GM19043 (cell line): ENCODE measurements at regions not wholly inside any gene's neighbourhood (a gene's known extent, or its start where the extent isn't known, plus 50 kb on each side); places are given as distances from the start of the nearest gene placed in this dataset.

Experiments
- ATAC-seq: cut with Tn5 transposase; IDR thresholded peaks from one replicate; pipeline ENCODE4 v1.9.1; 2021; ENCODE audit warnings: low read depth; ENCODE audit not compliant: unreplicated experiment

DNA sequence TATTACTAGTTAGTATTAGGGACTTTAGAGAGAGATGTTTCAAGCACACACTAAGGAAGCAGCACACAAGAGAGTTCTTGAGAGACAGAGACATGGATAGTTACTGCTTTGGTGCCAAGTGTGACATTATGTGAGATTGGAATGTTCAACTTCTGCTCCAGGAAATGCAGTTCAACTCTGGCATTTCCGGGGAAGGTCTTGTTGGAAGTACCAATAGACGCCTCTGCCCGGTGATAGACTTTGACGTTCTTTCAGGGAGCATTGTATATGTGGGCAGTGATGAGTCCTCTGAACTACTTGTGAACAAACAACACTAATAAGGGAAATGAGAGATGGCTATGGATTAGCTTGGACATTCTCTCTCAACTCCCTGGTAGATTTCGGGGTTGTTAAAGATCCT lies 638.1 kb upstream of the BOD1L1 start:
- no peak for ATAC-seq

DNA sequence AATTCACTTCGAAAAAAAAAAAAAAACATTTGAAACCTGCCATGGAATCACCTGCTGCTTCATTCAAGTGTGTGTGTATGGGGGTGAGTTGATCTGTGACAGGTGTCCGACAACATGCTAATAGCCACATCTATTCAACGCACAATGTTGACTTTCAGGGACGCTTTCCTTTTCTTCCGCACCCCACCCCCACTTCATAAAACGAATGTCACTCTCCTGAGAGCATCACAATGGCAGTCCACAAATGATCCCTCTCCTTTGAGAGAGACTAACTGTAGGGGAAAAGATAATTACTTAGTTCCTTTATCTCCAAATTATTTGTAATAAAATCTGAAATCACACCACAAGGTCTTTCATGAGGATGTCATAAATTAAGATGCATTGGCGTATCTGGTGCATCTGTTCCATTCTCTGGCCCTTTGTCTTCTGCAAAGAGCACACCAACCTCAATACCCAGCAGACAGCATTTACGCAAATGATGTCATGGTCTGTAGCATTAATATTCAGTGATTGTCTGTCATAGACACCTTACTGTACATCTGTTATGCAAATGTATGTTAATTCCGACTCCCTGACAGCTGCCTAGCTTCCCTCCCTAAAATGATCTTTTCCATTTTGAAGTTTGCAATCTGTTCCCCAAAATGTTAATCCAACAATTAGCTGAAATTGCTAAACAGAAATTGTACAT lies 640.0 kb upstream of the BOD1L1 start:
- no peak for ATAC-seq

DNA sequence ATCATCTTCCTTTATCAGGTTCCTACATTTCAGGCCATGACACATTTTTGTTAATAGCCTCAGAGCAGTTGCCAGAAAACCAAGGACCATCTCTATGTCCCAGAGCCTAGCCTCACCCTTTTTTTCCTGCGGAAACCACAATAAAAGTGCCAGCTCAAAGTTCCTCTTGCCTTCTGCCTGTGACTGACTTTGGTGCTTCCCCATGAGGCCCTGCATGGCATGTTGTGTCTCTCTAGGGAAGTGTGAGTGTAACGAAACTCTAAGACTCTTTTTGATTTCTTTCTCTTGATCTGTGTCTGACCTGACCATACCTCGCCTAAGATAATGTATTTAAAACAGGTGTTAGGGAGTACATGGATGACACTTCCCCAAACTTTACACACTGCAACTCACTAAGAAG lies 642.3 kb upstream of the BOD1L1 start:
- peak; percentile 62 for ATAC-seq

DNA sequence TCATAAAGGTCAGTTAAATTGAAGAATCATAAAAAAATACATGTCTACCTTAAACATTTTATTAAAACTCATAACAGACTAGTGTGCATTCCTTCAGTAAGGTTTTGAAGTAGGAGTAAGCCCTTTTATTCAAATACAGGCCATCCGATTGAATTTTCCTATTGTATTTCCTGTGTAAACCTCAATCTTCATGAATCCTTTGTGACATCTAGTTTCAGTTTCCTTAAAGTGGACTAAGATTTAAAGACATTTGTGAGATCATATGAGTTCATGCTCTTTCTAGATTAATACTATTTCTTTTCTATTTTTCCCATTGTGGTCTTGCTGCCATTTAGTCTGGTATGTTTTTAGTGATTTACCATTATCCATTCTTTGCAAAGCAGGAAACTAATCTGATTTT lies 644.7 kb upstream of the BOD1L1 start:
- ATAC-seq = no peak

DNA sequence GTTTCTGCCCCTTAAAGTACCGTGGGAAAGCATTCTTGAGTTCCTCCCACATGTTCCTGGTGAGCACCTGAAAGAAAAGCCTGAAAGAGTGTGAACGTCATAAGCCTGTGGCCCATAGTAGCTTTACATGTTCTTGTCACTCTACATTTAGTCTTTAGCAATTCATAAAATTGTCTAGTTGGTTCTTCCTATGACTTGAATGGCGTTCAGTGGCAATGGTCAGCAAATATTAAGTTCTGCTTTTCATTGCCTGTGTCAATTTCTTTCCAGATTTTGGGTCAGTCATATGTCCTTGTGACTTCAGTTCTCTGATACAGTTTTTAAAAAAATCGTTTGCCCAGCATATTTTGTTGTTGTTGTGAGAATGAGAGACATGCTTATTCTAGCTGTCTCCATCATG lies 650.0 kb upstream of the BOD1L1 start:
- ATAC-seq = no peak

DNA sequence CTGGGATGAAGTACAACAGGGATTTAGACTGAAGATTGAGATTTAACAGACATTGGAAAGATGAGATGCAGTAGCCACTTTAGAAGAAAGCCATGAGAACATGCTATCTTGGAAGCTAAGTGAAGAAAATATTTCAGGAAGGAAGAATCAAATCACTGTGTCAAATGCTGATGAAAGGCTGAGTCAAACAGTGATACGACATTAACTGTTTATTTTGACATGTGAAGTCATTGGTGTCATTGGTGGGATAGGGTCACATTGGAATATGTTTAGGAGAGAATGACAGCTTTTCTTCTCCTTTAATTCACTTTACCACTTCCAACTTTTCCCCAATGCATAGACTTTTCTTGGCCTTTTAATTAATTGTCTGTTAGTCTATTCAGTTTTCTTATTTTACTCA lies 653.0 kb upstream of the BOD1L1 start:
- no peak for ATAC-seq

DNA sequence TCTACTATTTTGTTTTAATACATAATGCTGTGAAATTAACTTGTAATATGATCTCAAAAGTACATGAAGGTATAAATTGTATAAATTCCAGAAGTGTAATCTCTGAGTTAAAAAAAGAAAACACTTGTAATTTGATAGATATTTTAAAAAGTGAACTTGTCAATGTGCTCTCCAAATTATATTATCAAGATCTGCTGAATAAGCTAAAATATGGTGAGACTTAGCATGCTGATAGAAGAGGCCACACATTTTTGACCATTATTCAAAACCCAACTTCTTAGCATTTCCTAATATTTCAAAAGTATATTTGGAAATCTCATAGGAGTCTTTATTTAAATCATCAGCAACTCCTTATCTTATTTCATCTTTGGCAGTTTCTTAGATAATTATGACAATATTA lies 657.1 kb upstream of the BOD1L1 start:
- ATAC-seq = no peak

DNA sequence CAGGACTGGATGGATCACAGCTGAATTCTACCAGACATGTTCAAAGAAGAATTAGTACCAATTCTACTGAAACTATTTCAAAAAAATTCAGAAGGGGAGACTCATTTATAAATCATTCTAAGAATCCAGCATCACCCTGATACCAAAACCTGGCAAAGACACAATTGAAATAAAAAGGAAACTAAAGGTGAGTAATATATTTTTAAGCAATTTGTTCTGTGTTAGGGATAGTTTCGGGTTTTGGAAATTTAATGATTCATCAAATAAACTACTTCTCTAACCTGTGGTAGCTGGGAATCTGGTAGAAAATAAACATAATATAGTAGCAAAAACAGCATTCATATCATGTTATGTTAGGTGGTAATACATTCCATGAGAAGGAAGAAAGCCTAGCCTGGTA lies 662.2 kb upstream of the BOD1L1 start:
- ATAC-seq = no peak

DNA sequence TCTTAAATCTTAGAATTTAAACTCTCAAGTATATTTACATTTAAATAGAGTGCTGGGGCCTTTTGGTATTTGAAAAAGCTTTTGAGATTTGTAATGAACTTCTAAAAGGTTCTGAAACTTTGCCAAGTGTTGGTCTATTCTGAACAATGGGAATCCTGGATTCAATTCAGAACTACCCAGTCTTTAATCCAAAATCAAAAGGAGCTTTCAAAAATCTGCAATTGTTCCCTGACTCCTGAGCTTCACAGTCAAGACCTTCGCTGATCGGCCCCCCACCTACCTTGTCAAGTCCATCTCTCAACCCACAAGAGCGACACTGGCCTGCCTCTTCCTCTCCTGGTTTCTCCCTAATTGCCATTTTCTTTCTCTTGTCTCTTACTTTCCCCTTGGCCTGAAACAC lies 666.1 kb upstream of the BOD1L1 start:
- no peak for ATAC-seq

DNA sequence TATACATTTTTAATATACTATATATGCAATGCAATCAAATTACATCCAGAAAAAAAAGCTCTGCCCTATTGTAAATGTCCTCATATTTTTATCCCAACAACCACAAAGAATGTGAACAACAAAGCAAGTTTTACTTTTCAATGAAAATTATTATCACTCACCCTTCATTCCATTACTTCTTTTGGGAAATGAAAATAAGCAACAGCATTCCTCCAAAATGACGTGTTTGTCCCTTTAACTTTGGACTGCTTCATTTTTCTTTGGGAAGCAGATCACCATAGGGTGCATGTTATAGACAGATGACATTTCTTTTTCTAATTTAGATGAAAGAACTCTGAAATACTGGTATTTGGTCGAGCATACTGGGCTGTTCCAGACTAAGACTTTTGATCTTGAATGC lies 667.1 kb upstream of the BOD1L1 start:
- no peak for ATAC-seq

DNA sequence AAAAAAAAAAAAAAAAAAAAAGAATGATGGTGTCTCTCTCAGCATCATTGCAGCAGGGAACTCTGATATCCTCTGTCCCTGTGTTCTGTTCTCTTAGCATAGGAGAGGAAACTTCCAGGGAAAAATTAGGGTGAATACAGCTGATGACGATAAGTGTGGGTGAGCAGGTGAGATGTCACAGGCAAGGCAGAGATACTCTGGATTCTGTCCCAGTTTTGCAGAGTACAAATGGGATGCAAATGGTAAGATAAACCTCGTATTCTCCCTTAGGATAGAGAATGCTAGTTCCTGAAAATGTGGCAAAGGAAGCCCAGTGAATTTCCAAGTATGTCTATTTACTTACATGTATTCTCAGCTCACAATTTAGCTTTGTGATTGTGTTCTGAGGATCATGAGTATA lies 671.6 kb upstream of the BOD1L1 start:
- ATAC-seq = no peak

DNA sequence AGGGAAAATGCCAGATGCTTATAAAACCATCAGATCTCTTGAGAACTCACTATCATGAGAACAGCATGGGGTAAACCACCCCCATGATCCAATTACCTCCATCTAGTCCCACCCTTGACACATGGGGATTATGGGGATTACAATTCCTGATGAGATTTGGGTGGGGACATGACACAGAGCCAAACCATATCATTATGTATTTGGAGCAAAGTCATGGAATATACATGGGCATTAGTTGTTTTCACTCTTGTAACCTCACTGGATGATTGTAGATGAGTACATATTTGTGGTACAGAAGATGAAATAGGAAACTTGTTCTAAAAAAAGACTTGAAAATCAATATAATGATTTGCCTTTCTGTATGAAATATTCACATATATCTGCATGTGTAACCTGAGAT lies 674.5 kb upstream of the BOD1L1 start:
- ATAC-seq = no peak

DNA sequence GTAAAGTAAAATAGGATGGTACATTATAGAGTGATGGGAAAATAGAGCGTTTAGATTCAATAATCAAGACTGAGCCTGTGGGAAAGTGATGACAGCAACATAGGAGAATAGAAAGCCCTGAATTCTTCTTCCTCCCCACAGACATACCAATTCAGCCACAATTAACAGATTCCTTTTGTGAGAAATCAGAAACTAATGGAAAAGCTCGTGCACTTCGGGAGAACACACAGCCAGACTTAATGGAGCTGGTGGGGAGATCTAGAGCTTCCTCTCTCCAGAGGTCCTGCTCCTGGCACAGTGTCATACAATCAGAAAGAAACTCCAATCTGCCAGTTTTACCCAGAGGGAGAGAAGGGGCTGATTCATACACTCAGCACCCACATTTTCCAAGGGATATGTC lies 676.3 kb upstream of the BOD1L1 start:
- no peak for ATAC-seq

DNA sequence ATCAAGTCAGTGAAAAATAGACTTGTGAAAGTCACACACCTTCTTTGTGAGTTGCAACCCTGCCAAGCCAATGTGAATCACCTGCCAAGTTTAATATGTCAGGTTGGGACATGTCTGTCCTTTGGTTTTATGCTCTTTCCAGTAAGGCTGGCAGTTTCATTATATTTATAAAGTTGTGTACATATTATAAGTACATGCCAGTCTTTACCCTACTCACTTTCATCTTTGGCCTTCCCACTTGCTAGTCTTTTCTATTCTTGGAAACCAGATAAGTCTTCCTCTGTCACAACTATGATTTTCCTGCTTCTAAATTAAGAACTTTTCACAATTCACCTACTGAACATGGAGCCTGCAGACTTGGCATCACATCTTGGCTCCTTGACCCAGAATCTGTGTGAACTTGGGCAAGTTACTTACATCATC lies 680.7 kb upstream of the BOD1L1 start:
- no peak for ATAC-seq

DNA sequence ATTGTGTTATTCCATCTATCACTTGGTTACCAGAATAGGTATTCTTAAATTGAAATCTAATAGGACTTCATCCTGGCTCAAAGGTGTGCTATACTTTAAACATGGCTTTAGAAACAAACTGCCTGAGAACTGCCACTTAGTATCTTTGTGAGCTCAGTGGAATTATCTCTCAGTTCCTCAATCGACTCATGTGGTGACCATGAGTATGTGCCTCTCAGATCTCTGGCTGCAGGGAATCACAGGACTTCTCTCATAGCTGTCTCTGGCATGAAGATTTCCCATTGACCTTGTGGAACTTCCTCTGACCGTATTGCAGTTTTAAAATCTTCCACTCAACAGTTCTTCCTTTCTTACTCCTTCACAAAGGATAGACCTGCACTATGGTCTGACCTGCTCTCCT lies 681.9 kb upstream of the BOD1L1 start:
- ATAC-seq = no peak

DNA sequence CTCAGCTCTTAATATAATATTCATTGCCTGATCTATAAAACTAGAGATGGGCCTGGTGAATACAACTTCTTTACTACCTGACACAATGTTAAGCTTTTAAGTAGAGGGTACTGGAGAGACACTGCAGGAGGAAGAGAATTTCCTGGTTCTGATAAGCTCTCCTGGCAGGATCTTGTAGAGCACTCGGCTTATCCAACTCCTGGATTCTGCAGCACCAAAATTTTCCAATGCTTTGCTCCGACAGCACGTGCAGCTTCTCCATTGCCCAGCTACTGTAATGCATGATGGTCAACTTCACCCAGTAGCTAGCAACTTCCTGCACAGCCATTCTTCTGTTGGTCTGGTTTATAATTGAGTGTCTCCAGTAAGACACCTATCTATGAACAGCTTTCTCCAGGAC lies 686.2 kb upstream of the BOD1L1 start:
- ATAC-seq = no peak

DNA sequence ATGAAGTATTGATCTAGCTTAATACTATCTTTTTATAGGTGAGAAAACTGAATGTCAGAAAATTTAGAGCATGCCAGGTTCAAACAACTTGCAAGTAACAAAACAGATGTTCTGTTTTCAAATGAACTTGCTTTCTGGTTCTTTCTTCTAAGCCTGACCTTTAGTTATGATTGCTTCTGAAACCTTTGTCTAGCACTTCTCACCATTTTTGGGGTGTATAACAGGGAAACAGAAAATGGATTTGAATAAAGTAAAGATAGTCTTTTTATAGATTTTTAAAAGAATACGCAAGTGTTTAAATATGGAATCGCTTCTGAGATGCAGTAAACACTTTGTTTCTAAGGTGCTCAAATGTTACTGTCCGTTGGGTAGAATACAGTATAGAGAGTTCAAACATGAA lies 687.2 kb upstream of the CPEB2 start:
- no peak for ATAC-seq

DNA sequence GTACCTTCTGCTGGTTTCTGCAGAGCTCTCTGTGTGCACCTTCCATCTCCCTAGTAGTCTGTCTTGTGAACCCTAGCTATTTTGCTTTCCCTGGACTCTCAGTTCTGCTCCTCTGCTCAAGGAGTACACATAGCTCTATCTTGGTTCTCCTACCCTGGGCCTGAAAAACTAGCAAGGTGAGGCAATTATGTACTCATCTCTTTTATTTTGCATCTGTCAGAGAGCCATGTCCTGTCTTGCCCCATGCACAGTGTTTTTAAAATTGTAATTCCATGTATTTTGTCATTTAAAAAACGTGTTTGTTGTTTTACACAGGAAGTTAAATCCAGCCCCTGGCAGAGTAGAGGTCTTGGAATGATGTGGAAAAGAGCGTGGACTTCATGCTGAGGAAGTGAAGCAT lies 684.9 kb upstream of the CPEB2 start:
- ATAC-seq = no peak

DNA sequence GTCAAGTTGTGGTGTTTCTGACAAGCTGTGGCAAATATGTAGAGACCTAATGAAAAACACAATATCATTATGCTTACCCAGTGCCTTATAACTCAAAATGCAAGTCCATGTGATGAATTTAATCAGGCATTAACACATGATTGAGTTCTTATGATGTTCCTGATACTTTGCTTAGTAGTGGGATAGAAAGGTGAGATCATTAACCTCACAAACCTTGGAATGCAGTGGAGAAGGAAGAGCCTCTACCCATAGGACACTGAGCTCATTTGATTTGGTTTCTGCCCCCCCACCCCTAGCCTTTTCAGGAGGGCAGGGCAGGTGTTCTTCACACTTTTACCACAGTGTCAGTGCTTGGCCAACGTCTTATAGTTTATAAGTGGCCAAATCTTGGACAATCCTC lies 683.6 kb upstream of the CPEB2 start:
- no peak for ATAC-seq

DNA sequence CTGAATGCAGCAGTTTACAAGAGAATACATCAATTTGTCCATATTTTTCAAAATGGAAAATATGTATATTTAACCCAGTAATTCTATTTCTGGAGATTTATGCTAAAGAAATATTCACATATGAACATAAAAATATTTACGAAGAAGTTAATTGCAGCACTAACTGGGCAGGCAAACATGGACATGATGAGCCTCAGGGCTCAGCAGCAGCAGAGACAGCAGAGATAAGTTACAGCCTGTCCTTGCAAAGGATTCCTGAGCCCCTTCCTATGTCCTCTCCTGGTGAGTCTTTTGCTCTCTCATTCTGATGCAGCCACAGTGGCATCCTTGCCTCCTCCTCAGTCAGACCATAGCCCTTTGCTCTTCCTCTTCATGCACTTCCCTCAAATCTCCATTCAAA lies 680.6 kb upstream of the CPEB2 start:
- ATAC-seq = no peak

DNA sequence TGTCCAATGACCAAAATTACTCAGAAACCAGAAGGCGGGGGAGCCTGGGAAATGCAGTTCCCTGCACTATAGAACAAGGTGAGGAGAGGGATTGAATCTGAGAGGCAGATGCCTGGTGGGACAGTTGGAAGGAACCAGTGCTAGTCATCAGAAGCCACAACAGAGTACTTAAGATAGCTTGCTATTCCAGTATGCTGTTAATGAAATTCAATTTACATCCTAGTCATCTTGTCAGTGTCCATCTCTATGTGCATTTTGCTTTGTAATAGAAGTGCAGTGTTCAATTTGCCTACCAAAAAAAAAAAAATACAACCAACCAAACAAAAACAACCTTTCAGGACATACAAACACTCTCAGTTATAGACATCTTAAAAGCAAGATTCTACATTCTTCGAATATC lies 679.1 kb upstream of the CPEB2 start:
- ATAC-seq = no peak

DNA sequence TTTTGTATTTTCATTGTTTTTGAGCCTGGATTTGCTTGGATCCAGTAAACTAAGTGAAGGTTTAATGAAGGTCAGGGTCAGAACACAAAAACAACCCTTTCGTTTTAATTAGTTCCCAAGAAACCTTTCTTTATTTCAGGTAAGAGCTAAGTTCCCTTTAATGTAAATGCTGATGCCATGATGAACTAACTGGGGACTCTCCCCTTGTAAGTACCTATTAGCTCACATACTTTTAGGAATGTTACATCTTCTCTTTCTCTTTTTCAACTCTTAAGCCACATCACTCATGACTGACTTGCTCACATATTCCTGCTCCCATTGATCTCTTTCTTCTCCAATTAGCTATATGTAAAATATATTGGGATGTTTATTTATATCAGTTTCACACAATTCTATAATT lies 673.1 kb upstream of the CPEB2 start:
- no peak for ATAC-seq

DNA sequence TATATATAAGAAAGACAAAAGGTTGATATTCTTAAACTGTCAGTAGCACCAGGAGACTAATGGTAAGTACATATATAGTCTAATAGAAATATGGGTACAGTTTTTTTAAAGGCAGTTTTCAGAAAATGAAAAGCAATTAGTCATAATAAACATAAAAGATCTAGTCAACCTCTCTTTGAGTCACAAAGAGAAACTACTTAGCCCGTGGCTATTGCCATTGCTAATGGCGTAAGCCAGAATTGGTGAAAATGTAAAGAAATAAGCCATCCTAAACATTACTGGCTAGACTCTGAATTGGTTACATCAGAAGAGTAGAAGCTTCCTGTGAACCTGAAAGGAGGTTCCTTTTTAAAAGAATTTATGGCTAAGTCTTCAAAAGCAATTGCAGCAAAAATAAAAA lies 668.7 kb upstream of the CPEB2 start:
- no peak for ATAC-seq
